HL-60 (cell line): ENCODE measurements at regions not wholly inside any gene's neighbourhood (a gene's known extent, or its start where the extent isn't known, plus 50 kb on each side); places are given as distances from the start of the nearest gene placed in this dataset.

Experiments used
- GABPA ChIP-seq: IDR thresholded peaks from 2 replicates; pipeline ENCODE4 v1.6.1; 2012; ENCODE audit warnings: low read depth
- POLR2AphosphoS5 ChIP-seq: IDR thresholded peaks from 2 replicates; pipeline ENCODE4 v1.6.1; 2012; ENCODE audit warnings: low read depth
- TF ChIP-seq, protein P1 (sequence below): IDR thresholded peaks from one replicate; pipeline ENCODE4 v1.5.1; 2011; ENCODE audit warnings: low read length, control low read depth, inconsistent platforms; ENCODE audit not compliant: insufficient read depth
- TF ChIP-seq, protein P2 (sequence below): IDR thresholded peaks from 2 replicates; pipeline ENCODE4 v1.6.1; 2012; ENCODE audit warnings: low read depth; ENCODE audit not compliant: insufficient replicate concordance

DNA sequence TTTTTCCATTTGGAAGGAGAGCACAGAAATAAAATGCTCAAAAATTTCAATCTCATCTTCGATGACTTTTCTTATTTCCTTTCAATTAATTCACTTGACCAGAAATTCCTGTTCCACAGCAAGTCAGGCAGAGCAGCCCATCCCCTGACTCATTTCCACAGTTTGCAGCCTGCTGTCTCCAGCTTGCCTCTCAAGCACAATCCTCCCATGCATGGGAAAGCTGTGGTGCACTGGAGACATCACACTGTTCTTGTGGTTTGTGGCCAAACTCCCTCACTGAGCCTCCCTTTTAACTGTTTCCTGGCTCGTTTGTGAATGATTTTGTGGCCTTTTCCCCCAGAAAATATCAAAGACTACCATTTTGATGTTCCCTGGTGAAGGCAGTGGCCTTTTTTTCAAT is 114.0 kb upstream of the ENPEP start:
- TF ChIP-seq, protein P1, sequence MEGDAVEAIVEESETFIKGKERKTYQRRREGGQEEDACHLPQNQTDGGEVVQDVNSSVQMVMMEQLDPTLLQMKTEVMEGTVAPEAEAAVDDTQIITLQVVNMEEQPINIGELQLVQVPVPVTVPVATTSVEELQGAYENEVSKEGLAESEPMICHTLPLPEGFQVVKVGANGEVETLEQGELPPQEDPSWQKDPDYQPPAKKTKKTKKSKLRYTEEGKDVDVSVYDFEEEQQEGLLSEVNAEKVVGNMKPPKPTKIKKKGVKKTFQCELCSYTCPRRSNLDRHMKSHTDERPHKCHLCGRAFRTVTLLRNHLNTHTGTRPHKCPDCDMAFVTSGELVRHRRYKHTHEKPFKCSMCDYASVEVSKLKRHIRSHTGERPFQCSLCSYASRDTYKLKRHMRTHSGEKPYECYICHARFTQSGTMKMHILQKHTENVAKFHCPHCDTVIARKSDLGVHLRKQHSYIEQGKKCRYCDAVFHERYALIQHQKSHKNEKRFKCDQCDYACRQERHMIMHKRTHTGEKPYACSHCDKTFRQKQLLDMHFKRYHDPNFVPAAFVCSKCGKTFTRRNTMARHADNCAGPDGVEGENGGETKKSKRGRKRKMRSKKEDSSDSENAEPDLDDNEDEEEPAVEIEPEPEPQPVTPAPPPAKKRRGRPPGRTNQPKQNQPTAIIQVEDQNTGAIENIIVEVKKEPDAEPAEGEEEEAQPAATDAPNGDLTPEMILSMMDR, result no peak
- TF ChIP-seq, protein P2, sequence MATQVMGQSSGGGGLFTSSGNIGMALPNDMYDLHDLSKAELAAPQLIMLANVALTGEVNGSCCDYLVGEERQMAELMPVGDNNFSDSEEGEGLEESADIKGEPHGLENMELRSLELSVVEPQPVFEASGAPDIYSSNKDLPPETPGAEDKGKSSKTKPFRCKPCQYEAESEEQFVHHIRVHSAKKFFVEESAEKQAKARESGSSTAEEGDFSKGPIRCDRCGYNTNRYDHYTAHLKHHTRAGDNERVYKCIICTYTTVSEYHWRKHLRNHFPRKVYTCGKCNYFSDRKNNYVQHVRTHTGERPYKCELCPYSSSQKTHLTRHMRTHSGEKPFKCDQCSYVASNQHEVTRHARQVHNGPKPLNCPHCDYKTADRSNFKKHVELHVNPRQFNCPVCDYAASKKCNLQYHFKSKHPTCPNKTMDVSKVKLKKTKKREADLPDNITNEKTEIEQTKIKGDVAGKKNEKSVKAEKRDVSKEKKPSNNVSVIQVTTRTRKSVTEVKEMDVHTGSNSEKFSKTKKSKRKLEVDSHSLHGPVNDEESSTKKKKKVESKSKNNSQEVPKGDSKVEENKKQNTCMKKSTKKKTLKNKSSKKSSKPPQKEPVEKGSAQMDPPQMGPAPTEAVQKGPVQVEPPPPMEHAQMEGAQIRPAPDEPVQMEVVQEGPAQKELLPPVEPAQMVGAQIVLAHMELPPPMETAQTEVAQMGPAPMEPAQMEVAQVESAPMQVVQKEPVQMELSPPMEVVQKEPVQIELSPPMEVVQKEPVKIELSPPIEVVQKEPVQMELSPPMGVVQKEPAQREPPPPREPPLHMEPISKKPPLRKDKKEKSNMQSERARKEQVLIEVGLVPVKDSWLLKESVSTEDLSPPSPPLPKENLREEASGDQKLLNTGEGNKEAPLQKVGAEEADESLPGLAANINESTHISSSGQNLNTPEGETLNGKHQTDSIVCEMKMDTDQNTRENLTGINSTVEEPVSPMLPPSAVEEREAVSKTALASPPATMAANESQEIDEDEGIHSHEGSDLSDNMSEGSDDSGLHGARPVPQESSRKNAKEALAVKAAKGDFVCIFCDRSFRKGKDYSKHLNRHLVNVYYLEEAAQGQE, result no peak
- TF ChIP-seq POLR2AphosphoS5 (0 out of 2 replicates have a peak, but pooled peaks have one; percentile 30), GABPA (no peak)
